ENCODE measurements at regions not wholly inside any gene's neighbourhood (a gene's known extent, or its start where the extent isn't known, plus 50 kb on each side); places are given as distances from the start of the nearest gene placed in this dataset.
"Not testable (repeated sequence)": the region's sequence is repeated elsewhere in the genome, so short reads cannot be mapped to it uniquely, and the experiment has no call there.

GRCh38 chr13:66237411-66238062 lies 992.6 kb downstream of the PCDH9 start:
- Mint-ChIP-seq H3K4me1 (ENCODE audit: low read depth) (no peaks in the 10 kb centered on the region), H3K9me3 (ENCODE audit: low read depth) (peaks cover 1% of the 10 kb centered on the region), H3K36me3 (no peaks in the 10 kb centered on the region), H3K27ac (no peak overlapping the region), H3K4me3 (no peak overlapping the region), H3K27me3 (no peaks in the 10 kb centered on the region)

- no peaks in the 10 kb centered on the region for H3K4me1 Mint-ChIP-seq (ENCODE audit: low read depth)
- no peaks in the 10 kb centered on the region for H3K9me3 Mint-ChIP-seq (ENCODE audit: low read depth)
- H3K27ac Mint-ChIP-seq, result no peak overlapping the region
- no peaks in the 10 kb centered on the region for H3K27me3 Mint-ChIP-seq
- no peaks in the 10 kb centered on the region for H3K36me3 Mint-ChIP-seq
- no peak overlapping the region for H3K4me3 Mint-ChIP-seq
Observed at GRCh38 chr13:66234159-66234558, 996.0 kb downstream of the PCDH9 start.

- not testable (repeated sequence) for H3K36me3 Mint-ChIP-seq; H3K27me3 Mint-ChIP-seq; H3K4me3 Mint-ChIP-seq; H3K4me1 Mint-ChIP-seq (ENCODE audit: low read depth); H3K9me3 Mint-ChIP-seq (ENCODE audit: low read depth); H3K27ac Mint-ChIP-seq
Observed at GRCh38 chr13:66231958-66232357, 998.2 kb downstream of the PCDH9 start.

- Mint-ChIP-seq H3K4me1 (ENCODE audit: low read depth) (no peaks in the 10 kb centered on the region), H3K4me3 (no peak overlapping the region), H3K36me3 (no peaks in the 10 kb centered on the region), H3K9me3 (ENCODE audit: low read depth) (no peaks in the 10 kb centered on the region), H3K27me3 (no peaks in the 10 kb centered on the region), H3K27ac (no peak overlapping the region)
Observed at GRCh38 chr13:66225072-66225471, 1005.1 kb downstream of the PCDH9 start.

GRCh38 chr13:66224663-66225062 lies 1005.5 kb downstream of the PCDH9 start:
- no peaks in the 10 kb centered on the region for H3K27me3 Mint-ChIP-seq
- no peak overlapping the region for H3K4me3 Mint-ChIP-seq
- H3K27ac Mint-ChIP-seq, result no peak overlapping the region

GRCh38 chr13:66222926-66223325 lies 1007.2 kb downstream of the PCDH9 start:
- no peaks in the 10 kb centered on the region for H3K4me1 Mint-ChIP-seq (ENCODE audit: low read depth)
- no peaks in the 10 kb centered on the region for H3K9me3 Mint-ChIP-seq (ENCODE audit: low read depth)
- H3K27ac Mint-ChIP-seq, result no peak overlapping the region
- H3K36me3 Mint-ChIP-seq, result no peaks in the 10 kb centered on the region
- no peak overlapping the region for H3K4me3 Mint-ChIP-seq
- H3K27me3 Mint-ChIP-seq, result no peaks in the 10 kb centered on the region

More at GRCh38 chr13:66224663-66225062, 1005.5 kb downstream of the PCDH9 start:
- no peaks in the 10 kb centered on the region for H3K9me3 Mint-ChIP-seq (ENCODE audit: low read depth)
- no peaks in the 10 kb centered on the region for H3K36me3 Mint-ChIP-seq
- no peaks in the 10 kb centered on the region for H3K4me1 Mint-ChIP-seq (ENCODE audit: low read depth)

GRCh38 chr13:66222127-66222526 lies 1008.0 kb downstream of the PCDH9 start:
- Mint-ChIP-seq H3K27me3 (no peaks in the 10 kb centered on the region), H3K4me3 (no peak overlapping the region), H3K36me3 (no peaks in the 10 kb centered on the region), H3K27ac (no peak overlapping the region), H3K9me3 (ENCODE audit: low read depth) (peaks cover 2% of the 10 kb centered on the region), H3K4me1 (ENCODE audit: low read depth) (no peaks in the 10 kb centered on the region)

GRCh38 chr13:66219506-66219905 lies 1010.6 kb downstream of the PCDH9 start:
- H3K4me3 Mint-ChIP-seq, result no peak overlapping the region
- no peaks in the 10 kb centered on the region for H3K36me3 Mint-ChIP-seq
- peaks cover 7% of the 10 kb centered on the region for H3K9me3 Mint-ChIP-seq (ENCODE audit: low read depth)
- H3K4me1 Mint-ChIP-seq (ENCODE audit: low read depth), result no peaks in the 10 kb centered on the region
- H3K27me3 Mint-ChIP-seq, result no peaks in the 10 kb centered on the region
- H3K27ac Mint-ChIP-seq, result no peak overlapping the region

- Mint-ChIP-seq H3K9me3 (ENCODE audit: low read depth) (peaks cover 7% of the 10 kb centered on the region), H3K27ac (no peak overlapping the region), H3K4me1 (ENCODE audit: low read depth) (no peaks in the 10 kb centered on the region), H3K36me3 (no peaks in the 10 kb centered on the region), H3K27me3 (no peaks in the 10 kb centered on the region), H3K4me3 (no peak overlapping the region)
Observed at GRCh38 chr13:66218583-66218982, 1011.6 kb downstream of the PCDH9 start.

GRCh38 chr13:66216728-66217127 lies 1013.4 kb downstream of the PCDH9 start:
- H3K36me3 Mint-ChIP-seq, result no peaks in the 10 kb centered on the region
- H3K27me3 Mint-ChIP-seq, result no peaks in the 10 kb centered on the region
- no peak overlapping the region for H3K4me3 Mint-ChIP-seq
- H3K9me3 Mint-ChIP-seq (ENCODE audit: low read depth), result peaks cover 7% of the 10 kb centered on the region
- H3K4me1 Mint-ChIP-seq (ENCODE audit: low read depth), result no peaks in the 10 kb centered on the region
- no peak overlapping the region for H3K27ac Mint-ChIP-seq

- no peaks in the 10 kb centered on the region for H3K4me1 Mint-ChIP-seq (ENCODE audit: low read depth)
- no peak overlapping the region for H3K27ac Mint-ChIP-seq
- H3K27me3 Mint-ChIP-seq, result no peaks in the 10 kb centered on the region
- no peaks in the 10 kb centered on the region for H3K36me3 Mint-ChIP-seq
- H3K4me3 Mint-ChIP-seq, result no peak overlapping the region
- H3K9me3 Mint-ChIP-seq (ENCODE audit: low read depth), result peaks cover 7% of the 10 kb centered on the region
Observed at GRCh38 chr13:66214467-66214866, 1015.7 kb downstream of the PCDH9 start.

GRCh38 chr13:66212511-66212910 lies 1017.6 kb downstream of the PCDH9 start:
- Mint-ChIP-seq H3K4me1 (ENCODE audit: low read depth) (no peaks in the 10 kb centered on the region), H3K36me3 (no peaks in the 10 kb centered on the region), H3K27ac (no peak overlapping the region), H3K4me3 (no peak overlapping the region), H3K9me3 (ENCODE audit: low read depth) (peaks cover 7% of the 10 kb centered on the region), H3K27me3 (no peaks in the 10 kb centered on the region)

- Mint-ChIP-seq H3K4me1 (ENCODE audit: low read depth) (no peaks in the 10 kb centered on the region), H3K9me3 (ENCODE audit: low read depth) (no peaks in the 10 kb centered on the region), H3K4me3 (no peak overlapping the region), H3K27me3 (no peaks in the 10 kb centered on the region), H3K36me3 (no peaks in the 10 kb centered on the region), H3K27ac (no peak overlapping the region)
Observed at GRCh38 chr13:66210677-66211076, 1019.5 kb downstream of the PCDH9 start.

- no peak overlapping the region for H3K4me3 Mint-ChIP-seq
- no peaks in the 10 kb centered on the region for H3K27me3 Mint-ChIP-seq
- H3K4me1 Mint-ChIP-seq (ENCODE audit: low read depth), result no peaks in the 10 kb centered on the region
- H3K36me3 Mint-ChIP-seq, result no peaks in the 10 kb centered on the region
- H3K9me3 Mint-ChIP-seq (ENCODE audit: low read depth), result no peaks in the 10 kb centered on the region
- H3K27ac Mint-ChIP-seq, result no peak overlapping the region
Observed at GRCh38 chr13:66208589-66208988, 1021.5 kb downstream of the PCDH9 start.

GRCh38 chr13:66207610-66208009 lies 1022.5 kb downstream of the PCDH9 start:
- Mint-ChIP-seq H3K27me3 (no peaks in the 10 kb centered on the region), H3K4me1 (ENCODE audit: low read depth) (no peaks in the 10 kb centered on the region), H3K36me3 (no peaks in the 10 kb centered on the region), H3K9me3 (ENCODE audit: low read depth) (no peaks in the 10 kb centered on the region), H3K4me3 (no peak overlapping the region), H3K27ac (no peak overlapping the region)

GRCh38 chr13:66205807-66206206 lies 1024.3 kb downstream of the PCDH9 start:
- Mint-ChIP-seq H3K27ac (no peak overlapping the region), H3K4me1 (ENCODE audit: low read depth) (no peaks in the 10 kb centered on the region), H3K27me3 (no peaks in the 10 kb centered on the region), H3K4me3 (no peak overlapping the region), H3K36me3 (no peaks in the 10 kb centered on the region), H3K9me3 (ENCODE audit: low read depth) (no peaks in the 10 kb centered on the region)
